Testis (tissue), 2 donors: ENCODE measurements at regions not wholly inside any gene's neighbourhood (a gene's known extent, or its start where the extent isn't known, plus 50 kb on each side); places are given as distances from the start of the nearest gene placed in this dataset.

Experiments used
- POLR2A ChIP-seq: fragments of 450-650 bp; IDR thresholded peaks from one replicate; pipeline ENCODE4 v1.6.1; 2017; ENCODE audit warnings: antibody characterized with exemption, mild to moderate bottlenecking, moderate library complexity
- TF ChIP-seq, protein P1 (sequence below), 3 experiments: fragments of 450-650 bp in 2 of 3; fragments of 200-600 bp in 1 of 3; sonication (generic) in 1 of 3; IDR thresholded peaks; one replicate each; pipeline ENCODE4 v1.5.1; 2016 to 2019; ENCODE audit warnings: antibody characterized with exemption in 3 of 3, mild to moderate bottlenecking in 2 of 3, moderate library complexity in 1 of 3

DNA sequence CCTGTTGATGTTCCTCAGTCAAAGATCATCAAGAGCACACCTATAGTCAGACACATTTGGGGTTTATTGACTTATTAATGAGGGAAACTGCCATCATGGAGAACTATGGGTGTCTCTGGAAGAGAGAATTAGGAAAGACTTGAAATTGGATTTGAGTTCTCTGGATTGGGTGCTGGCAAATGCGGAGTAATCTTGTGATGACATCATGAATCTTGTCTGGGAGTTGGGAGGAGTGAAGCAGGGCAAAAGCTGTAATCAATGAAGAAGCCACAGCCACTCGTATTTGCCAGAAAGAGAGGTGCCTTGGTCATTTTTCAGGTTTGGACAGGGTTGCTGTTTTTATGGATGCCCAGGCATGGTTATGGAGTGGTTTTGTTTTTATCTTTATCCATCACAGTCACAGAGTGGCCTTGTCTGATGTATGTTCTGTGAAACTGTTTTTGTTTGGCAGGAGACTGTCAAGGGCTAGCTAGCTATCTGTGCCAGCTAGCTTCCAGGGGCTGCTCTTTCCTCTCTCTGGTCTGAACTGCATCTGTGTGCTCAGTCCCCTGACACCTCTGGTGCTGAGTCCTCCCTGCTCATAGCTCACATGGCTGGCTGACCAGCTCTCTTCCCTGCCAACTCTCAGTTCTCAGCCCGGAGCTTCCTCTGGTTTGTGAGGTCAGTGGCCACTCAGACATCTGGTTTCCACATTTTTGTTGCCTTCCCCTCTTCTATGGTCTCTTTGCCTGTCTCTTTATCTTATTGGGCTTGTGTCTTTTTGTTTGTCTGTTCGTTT is 193.4 kb upstream of the RMP24 start:
- no peak for TF ChIP-seq POLR2A
- TF ChIP-seq, protein P1, sequence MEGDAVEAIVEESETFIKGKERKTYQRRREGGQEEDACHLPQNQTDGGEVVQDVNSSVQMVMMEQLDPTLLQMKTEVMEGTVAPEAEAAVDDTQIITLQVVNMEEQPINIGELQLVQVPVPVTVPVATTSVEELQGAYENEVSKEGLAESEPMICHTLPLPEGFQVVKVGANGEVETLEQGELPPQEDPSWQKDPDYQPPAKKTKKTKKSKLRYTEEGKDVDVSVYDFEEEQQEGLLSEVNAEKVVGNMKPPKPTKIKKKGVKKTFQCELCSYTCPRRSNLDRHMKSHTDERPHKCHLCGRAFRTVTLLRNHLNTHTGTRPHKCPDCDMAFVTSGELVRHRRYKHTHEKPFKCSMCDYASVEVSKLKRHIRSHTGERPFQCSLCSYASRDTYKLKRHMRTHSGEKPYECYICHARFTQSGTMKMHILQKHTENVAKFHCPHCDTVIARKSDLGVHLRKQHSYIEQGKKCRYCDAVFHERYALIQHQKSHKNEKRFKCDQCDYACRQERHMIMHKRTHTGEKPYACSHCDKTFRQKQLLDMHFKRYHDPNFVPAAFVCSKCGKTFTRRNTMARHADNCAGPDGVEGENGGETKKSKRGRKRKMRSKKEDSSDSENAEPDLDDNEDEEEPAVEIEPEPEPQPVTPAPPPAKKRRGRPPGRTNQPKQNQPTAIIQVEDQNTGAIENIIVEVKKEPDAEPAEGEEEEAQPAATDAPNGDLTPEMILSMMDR (IDR thresholded peaks at IDR 0.05): no peak
